Heart left ventricle (tissue), 16 donors: ENCODE measurements at regions not wholly inside any gene's neighbourhood (a gene's known extent, or its start where the extent isn't known, plus 50 kb on each side); places are given as distances from the start of the nearest gene placed in this dataset.

Experiments
- ATAC-seq, 4 donors: fragments of 200-7000 bp; cut with Tn5 transposase; one replicate each; pipeline ENCODE4 v1.9.1; 2020 to 2022; ENCODE audit warnings: moderate library complexity in 4 of 4, mild to moderate bottlenecking in 3 of 4, moderate number of reproducible peaks in 1 of 4
- DNase-seq, 5 donors: peaks; one replicate each; pipeline ENCODE4 v3.0.0-alpha.2; 2020
- H3K27ac ChIP-seq, 12 donors: fragments of 200-600 bp; sonication (generic) in 4 of 12; one replicate each; pipeline versions ENCODE4 v1.5.0 to v1.8.0; 2016 to 2022; ENCODE audit warnings: mild to moderate bottlenecking in 2 of 12
- H3K27me3 ChIP-seq, 9 donors: fragments of 200-600 bp; sonication (generic) in 2 of 9; one replicate each; pipeline versions ENCODE4 v1.5.1 to v1.8.0; 2016 to 2022; ENCODE audit warnings: mild to moderate bottlenecking in 3 of 9
- H3K36me3 ChIP-seq, 9 donors: fragments of 200-600 bp; sonication (generic) in 2 of 9; one replicate each; pipeline versions ENCODE4 v1.5.0 to v1.8.0; 2018 to 2022; ENCODE audit warnings: mild to moderate bottlenecking in 2 of 9
- H3K4me1 ChIP-seq, 12 donors: fragments of 200-600 bp; sonication (generic) in 4 of 12; one replicate each; pipeline versions ENCODE4 v1.5.0 to v1.8.0; 2016 to 2022; ENCODE audit warnings: mild to moderate bottlenecking in 3 of 12
- H3K4me3 ChIP-seq, 12 donors: fragments of 200-600 bp; sonication (generic) in 4 of 12; one replicate each; pipeline versions ENCODE4 v1.5.0 to v1.8.0; 2017 to 2022; ENCODE audit warnings: mild to moderate bottlenecking in 9 of 12, moderate library complexity in 4 of 12
- H3K9me3 ChIP-seq, 12 donors: fragments of 200-600 bp; sonication (generic) in 4 of 12; one replicate each; pipeline versions ENCODE4 v1.5.0 to v1.8.0; 2016 to 2022; ENCODE audit warnings: mild to moderate bottlenecking in 1 of 12
- POLR2A ChIP-seq, 2 donors: fragments of 450-650 bp; IDR thresholded peaks; one replicate each; pipeline ENCODE4 v1.6.1; 2017; ENCODE audit warnings: antibody characterized with exemption in 2 of 2, mild to moderate bottlenecking in 2 of 2, moderate library complexity in 2 of 2
- WGBS, 4 donors: extraction: QIAGEN DNeasy Blood & Tissue Kit in 2 of 4; methylation state at CpG; one replicate each; pipeline versions ENCODE4 v1.1.5 to v1.1.7; 2013 to 2018; 5-methylcytosine and 5-hydroxymethylcytosine counted together
- intact Hi-C, 10 donors: fragments of 100-400 bp; cut with DNase I; formaldehyde crosslinking; loops; one replicate each; pipeline versions ENCODE4 v1.11.1 to v1.14.2; 2022
- TF ChIP-seq, protein P1 (sequence below), 12 donors: fragments of 200-600 bp; sonication (generic) in 4 of 12; IDR thresholded peaks; one replicate each; pipeline versions ENCODE4 v1.5.0 to v1.8.0; 2018 to 2022; ENCODE audit warnings: antibody characterized with exemption in 12 of 12, mild to moderate bottlenecking in 5 of 12
- donor health status: ischemic (EF 13 %, LVEDD 7.1; RV severe dilation, severe dysfunction).
- donor health status: healthy with polysubstance abuse.
- donor health status: DM: no; HTN: yes; CAD: no.
- donor health status: DM: no; HTN: no; CAD: no.
- donor health status: ischemic (EF 25% LVEDD 6.9; RV normal size, moderate dysfunction).
- donor health status: ischemic (EF 25% LVEDD 5.7; RV mildly dilated, moderate dysfunction).
- donor health status: healthy.
- donor health status: DM: yes; HTN: yes; CAD: no.
- donor health status: ischemic (EF 35%, LVEDD 5.7; RV mildly dilated, moderate dysfunction).
- donor health status: nonischemic (EF 11% LVEDD 7.7; RV severe dilation, severe dysfunction).
- donor health status: DM: yes; HTN: yes; CAD: no.
- donor health status: PGD.
- donor health status: ischemic (EF 29% LVEDD 5.4; RV normal size, mild dysfunction).
- donor health status: nonischemic (EF 23%, LVEDD 6.1; RV moderate dilation, normal function).

DNA sequence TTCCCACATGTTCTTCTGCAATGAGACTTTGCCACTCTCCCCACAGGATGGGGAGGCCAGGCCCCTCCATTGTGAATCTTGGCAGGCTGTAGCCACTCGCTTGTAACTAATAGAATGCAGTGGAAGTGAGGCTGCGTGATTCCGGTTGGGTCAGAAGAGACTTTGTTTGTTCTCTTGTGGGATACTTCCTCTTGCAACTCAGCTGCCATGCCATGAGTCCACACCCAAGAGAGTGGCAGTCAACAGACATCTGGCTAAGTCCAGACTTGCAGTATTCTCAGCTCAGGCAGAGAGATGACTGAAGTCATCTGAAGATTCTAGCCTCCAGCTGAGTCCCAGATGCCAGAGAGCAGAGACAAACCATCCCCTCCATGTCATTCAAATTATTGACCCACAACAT lies 153.4 kb upstream of the GDF10 start:
- Histone ChIP-seq H3K36me3 (no peaks in the 10 kb centered on the region), H3K9me3 (no peaks in the 10 kb centered on the region), H3K27ac (no peak overlapping the region), H3K4me1 (no peaks in the 10 kb centered on the region), H3K4me3 (no peak overlapping the region), H3K27me3 (no peaks in the 10 kb centered on the region)
- intact Hi-C loops = no loop called here
- ATAC-seq (peak in 1 of 4 donors; percentile 46), DNase-seq (peak in 1 of 5 donors; percentile 41)
- TF ChIP-seq, protein P1, sequence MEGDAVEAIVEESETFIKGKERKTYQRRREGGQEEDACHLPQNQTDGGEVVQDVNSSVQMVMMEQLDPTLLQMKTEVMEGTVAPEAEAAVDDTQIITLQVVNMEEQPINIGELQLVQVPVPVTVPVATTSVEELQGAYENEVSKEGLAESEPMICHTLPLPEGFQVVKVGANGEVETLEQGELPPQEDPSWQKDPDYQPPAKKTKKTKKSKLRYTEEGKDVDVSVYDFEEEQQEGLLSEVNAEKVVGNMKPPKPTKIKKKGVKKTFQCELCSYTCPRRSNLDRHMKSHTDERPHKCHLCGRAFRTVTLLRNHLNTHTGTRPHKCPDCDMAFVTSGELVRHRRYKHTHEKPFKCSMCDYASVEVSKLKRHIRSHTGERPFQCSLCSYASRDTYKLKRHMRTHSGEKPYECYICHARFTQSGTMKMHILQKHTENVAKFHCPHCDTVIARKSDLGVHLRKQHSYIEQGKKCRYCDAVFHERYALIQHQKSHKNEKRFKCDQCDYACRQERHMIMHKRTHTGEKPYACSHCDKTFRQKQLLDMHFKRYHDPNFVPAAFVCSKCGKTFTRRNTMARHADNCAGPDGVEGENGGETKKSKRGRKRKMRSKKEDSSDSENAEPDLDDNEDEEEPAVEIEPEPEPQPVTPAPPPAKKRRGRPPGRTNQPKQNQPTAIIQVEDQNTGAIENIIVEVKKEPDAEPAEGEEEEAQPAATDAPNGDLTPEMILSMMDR (IDR thresholded peaks at IDR 0.05) = no peak
- TF ChIP-seq POLR2A (IDR thresholded peaks at IDR 0.05) = no peak
- 51 to 77% (median 69%) methylated on average over 3 of the region's 3 CpGs; no CpG with 5 or more reads in 1 of the 4 donors for WGBS, 4 donors

GRCh38 chr10:47147186-47147585 lies 152.8 kb upstream of the GDF10 start:
- Histone ChIP-seq H3K36me3 (no peaks in the 10 kb centered on the region), H3K27ac (no peak overlapping the region), H3K4me1 (no peaks in the 10 kb centered on the region), H3K4me3 (no peak overlapping the region), H3K27me3 (no peaks in the 10 kb centered on the region), H3K9me3 (no peaks in the 10 kb centered on the region)
- intact Hi-C loops = no loop called here
- TF ChIP-seq, protein P1 (IDR thresholded peaks at IDR 0.05) = no peak
- TF ChIP-seq POLR2A (IDR thresholded peaks at IDR 0.05) = no peak
- ATAC-seq = no peak
- DNase-seq = no peak

DNA sequence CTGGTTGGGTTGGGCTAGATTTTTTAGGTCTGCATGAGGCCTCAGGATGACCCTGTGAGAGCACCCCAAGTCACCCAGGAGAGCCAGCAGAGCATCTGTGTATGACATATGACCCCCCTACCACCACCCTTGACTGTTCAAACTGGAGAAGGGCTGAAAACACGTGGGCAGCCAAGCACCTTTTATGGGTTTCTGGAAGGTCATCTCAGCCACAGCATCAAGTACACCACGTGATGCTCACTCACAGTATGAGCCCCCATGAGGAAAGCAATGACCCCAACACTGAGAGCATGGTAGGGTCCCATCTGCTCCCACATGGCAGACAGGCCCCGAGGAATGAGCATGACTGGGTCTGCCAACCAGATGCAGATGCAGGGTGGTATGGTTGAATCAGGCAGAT lies 149.4 kb upstream of the GDF10 start:
- Histone ChIP-seq H3K27ac (no peak overlapping the region), H3K4me3 (no peak overlapping the region), H3K36me3 (no peaks in the 10 kb centered on the region), H3K9me3 (peaks cover 0 to 17% (median 11%) of the 10 kb centered on the region in 12 donors), H3K4me1 (no peaks in the 10 kb centered on the region), H3K27me3 (no peaks in the 10 kb centered on the region)
- no peak for ATAC-seq
- intact Hi-C loops = no loop called here
- TF ChIP-seq, protein P1 (IDR thresholded peaks at IDR 0.05) = no peak
- no peak for TF ChIP-seq POLR2A (IDR thresholded peaks at IDR 0.05)
- no peak for DNase-seq
- 72 to 83% (median 78%) methylated on average over 1 to 3 of the region's 3 CpGs for WGBS, 4 donors

GRCh38 chr10:47151920-47152319 lies 148.1 kb upstream of the GDF10 start:
- no peak overlapping the region for H3K27ac ChIP-seq
- intact Hi-C loops = no loop called here
- no peak for ATAC-seq

More at GRCh38 chr10:47151920-47152319, 148.1 kb upstream of the GDF10 start:
- H3K9me3 ChIP-seq = peaks cover 0 to 22% (median 11%) of the 10 kb centered on the region in 12 donors
- DNase-seq = no peak
- 48 to 60% (median 53%) methylated on average over 6 of the region's 6 CpGs for WGBS, 4 donors
- H3K27me3 ChIP-seq = no peaks in the 10 kb centered on the region
- H3K4me3 ChIP-seq = no peak overlapping the region
- no peaks in the 10 kb centered on the region for H3K36me3 ChIP-seq
- no peaks in the 10 kb centered on the region for H3K4me1 ChIP-seq
- TF ChIP-seq, protein P1 (IDR thresholded peaks at IDR 0.05) = no peak
- TF ChIP-seq POLR2A (IDR thresholded peaks at IDR 0.05) = no peak
